AG10803 (cell line): ENCODE measurements at regions not wholly inside any gene's neighbourhood (a gene's known extent, or its start where the extent isn't known, plus 50 kb on each side); places are given as distances from the start of the nearest gene placed in this dataset.

ENCODE experiments used
- DNase-seq: peaks from one replicate; pipeline ENCODE4 v3.0.0; 2010; ENCODE audit warnings: low read depth
- H3K4me3 ChIP-seq: 2 replicates; pipeline ENCODE4 v1.5.1; 2011; ENCODE audit warnings: mild to moderate bottlenecking, low read length, control low read depth
- CTCF ChIP-seq: conservative IDR thresholded peaks from 2 replicates; pipeline ENCODE4 v1.5.1; 2011; ENCODE audit warnings: mild to moderate bottlenecking, low read length, control low read depth, inconsistent platforms

- DNase-seq: no peak
- no peak overlapping the region for H3K4me3 ChIP-seq
- TF ChIP-seq CTCF: no peak
Measured at GRCh38 chr13:90305796-90306195, 1041.7 kb upstream of the MIR17HG start.

GRCh38 chr13:90307136-90307535, 1040.4 kb upstream of the MIR17HG start:
- no peak for TF ChIP-seq CTCF
- no peak overlapping the region for H3K4me3 ChIP-seq
- DNase-seq: no peak

GRCh38 chr13:90308249-90308648, 1039.2 kb upstream of the MIR17HG start:
- no peak for DNase-seq
- no peak overlapping the region for H3K4me3 ChIP-seq
- TF ChIP-seq CTCF: no peak

- no peak overlapping the region for H3K4me3 ChIP-seq
- no peak for TF ChIP-seq CTCF
- no peak for DNase-seq
Measured at GRCh38 chr13:90311929-90312328, 1035.6 kb upstream of the MIR17HG start.

- DNase-seq: no peak
- no peak for TF ChIP-seq CTCF
- no peak overlapping the region for H3K4me3 ChIP-seq
Measured at GRCh38 chr13:90315061-90315460, 1032.4 kb upstream of the MIR17HG start.

GRCh38 chr13:90320664-90321063, 1026.8 kb upstream of the MIR17HG start:
- DNase-seq: no peak
- no peak overlapping the region for H3K4me3 ChIP-seq
- TF ChIP-seq CTCF: no peak

- TF ChIP-seq CTCF: no peak
- DNase-seq: no peak
- H3K4me3 ChIP-seq: no peak overlapping the region
Measured at GRCh38 chr13:90321281-90321931, 1026.1 kb upstream of the MIR17HG start.
